GM06990 (cell line): ENCODE measurements at regions not wholly inside any gene's neighbourhood (a gene's known extent, or its start where the extent isn't known, plus 50 kb on each side); places are given as distances from the start of the nearest gene placed in this dataset.

Source experiments
- DNase-seq: peaks from one replicate; pipeline ENCODE4 v3.0.0-alpha.2; 2011; ENCODE audit not compliant: insufficient read length; ENCODE audit errors: extremely low read depth
- H3K27me3 ChIP-seq: replicated peaks from 2 replicates; pipeline ENCODE4 v1.6.0; 2011; ENCODE audit warnings: low read length; ENCODE audit not compliant: control insufficient read depth, insufficient read depth
- H3K36me3 ChIP-seq: 2 replicates; pipeline ENCODE4 v1.5.1; 2011; ENCODE audit warnings: low read length; ENCODE audit not compliant: control insufficient read depth, insufficient read depth
- H3K4me3 ChIP-seq: replicated peaks from 2 replicates; pipeline ENCODE4 v1.5.1; 2011; ENCODE audit warnings: low read depth, mild to moderate bottlenecking, control low read depth, low read length
- CTCF ChIP-seq: IDR thresholded peaks from 2 replicates; pipeline ENCODE4 v1.5.1; 2011; ENCODE audit warnings: low read length, control low read depth, mild to moderate bottlenecking, inconsistent platforms; ENCODE audit not compliant: insufficient read depth, poor library complexity, severe bottlenecking

DNA sequence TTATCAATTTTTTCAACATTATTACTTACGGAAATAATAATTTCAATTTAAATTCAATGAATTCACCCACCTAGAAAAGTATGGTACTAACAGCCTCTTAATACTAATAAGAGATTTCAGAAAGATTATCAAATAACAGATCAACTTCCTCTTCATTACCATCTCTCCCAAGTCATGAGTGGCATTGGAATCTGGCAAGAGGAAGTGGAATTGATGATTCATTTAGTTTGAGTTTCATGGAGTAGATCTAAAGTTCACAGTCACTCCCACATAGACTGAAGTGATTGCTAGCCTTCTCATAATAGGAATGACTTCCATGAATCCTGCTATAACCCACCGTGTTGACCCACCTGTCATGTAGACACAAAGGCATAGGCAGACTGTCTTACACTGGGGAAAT, 77.7 kb upstream of the WDR75 start:
- DNase-seq = no peak

GRCh38 chr2:189364607-189365006, 76.7 kb upstream of the WDR75 start:
- no peak overlapping the region for H3K4me3 ChIP-seq
- no peak for DNase-seq
- no peaks in the 10 kb centered on the region for H3K27me3 ChIP-seq
- no peak for TF ChIP-seq CTCF
- H3K36me3 ChIP-seq = no peaks in the 10 kb centered on the region

More for the DNA sequence above, 77.7 kb upstream of the WDR75 start:
- Histone ChIP-seq H3K27me3 (no peaks in the 10 kb centered on the region), H3K36me3 (no peaks in the 10 kb centered on the region), H3K4me3 (no peak overlapping the region)
- no peak for TF ChIP-seq CTCF

- Histone ChIP-seq H3K4me3 (no peak overlapping the region), H3K36me3 (no peaks in the 10 kb centered on the region), H3K27me3 (no peaks in the 10 kb centered on the region)
- no peak for DNase-seq
- TF ChIP-seq CTCF = no peak
Measured at GRCh38 chr2:189366349-189366748, 74.9 kb upstream of the WDR75 start.

- Histone ChIP-seq H3K27me3 (no peaks in the 10 kb centered on the region), H3K4me3 (no peak overlapping the region), H3K36me3 (no peaks in the 10 kb centered on the region)
- no peak for TF ChIP-seq CTCF
- DNase-seq = no peak
Measured at GRCh38 chr2:189367343-189367742, 73.9 kb upstream of the WDR75 start.

DNA sequence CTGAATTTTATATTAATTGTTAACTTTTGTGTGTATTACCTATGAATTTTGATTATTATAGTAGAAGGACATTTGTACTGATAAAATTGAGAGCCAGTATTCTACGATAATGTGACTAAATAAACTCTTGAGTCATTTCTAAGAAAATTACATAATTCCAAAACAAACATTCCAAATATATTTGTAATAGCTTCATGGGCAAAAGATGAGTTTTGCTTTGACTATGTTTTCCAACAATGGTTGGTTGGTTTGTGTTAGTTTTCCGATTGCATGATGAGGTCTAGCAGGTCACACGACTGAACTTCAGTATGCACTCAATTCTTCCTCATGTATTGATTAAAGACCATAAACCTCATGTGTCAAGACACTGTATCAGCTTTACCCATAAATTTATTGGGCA, 71.7 kb upstream of the WDR75 start:
- Histone ChIP-seq H3K36me3 (no peaks in the 10 kb centered on the region), H3K27me3 (no peaks in the 10 kb centered on the region), H3K4me3 (no peak overlapping the region)
- DNase-seq = no peak
- no peak for TF ChIP-seq CTCF

- no peaks in the 10 kb centered on the region for H3K36me3 ChIP-seq
- H3K27me3 ChIP-seq = no peaks in the 10 kb centered on the region
- no peak for DNase-seq
- TF ChIP-seq CTCF = no peak
- H3K4me3 ChIP-seq = no peak overlapping the region
Measured at GRCh38 chr2:189370719-189371118, 70.6 kb upstream of the WDR75 start.
